Fibroblast of gingiva (primary cell): ENCODE measurements at regions not wholly inside any gene's neighbourhood (a gene's known extent, or its start where the extent isn't known, plus 50 kb on each side); places are given as distances from the start of the nearest gene placed in this dataset.

Source experiments
- DNase-seq: peaks from one replicate; pipeline ENCODE4 v3.0.0-alpha.2; 2011; ENCODE audit warnings: low read depth

GRCh38 chr2:236932831-236933361, 152.8 kb upstream of the COPS8 start:
- DNase-seq = no peak

GRCh38 chr2:236934166-236934565, 151.5 kb upstream of the COPS8 start:
- no peak for DNase-seq

GRCh38 chr2:236934656-236935055, 151.0 kb upstream of the COPS8 start:
- DNase-seq = no peak

- no peak for DNase-seq
Measured at GRCh38 chr2:236935083-236935482, 150.6 kb upstream of the COPS8 start.

GRCh38 chr2:236935631-236936445, 149.9 kb upstream of the COPS8 start:
- no peak for DNase-seq

- DNase-seq = no peak
Measured at GRCh38 chr2:236936446-236936940, 149.2 kb upstream of the COPS8 start.

GRCh38 chr2:236938126-236938525, 147.6 kb upstream of the COPS8 start:
- no peak for DNase-seq

- no peak for DNase-seq
Measured at GRCh38 chr2:236939271-236939670, 146.4 kb upstream of the COPS8 start.

GRCh38 chr2:236939721-236940231, 145.9 kb upstream of the COPS8 start:
- DNase-seq = no peak

- DNase-seq = no peak
Measured at GRCh38 chr2:236940497-236940896, 145.2 kb upstream of the COPS8 start.

- no peak for DNase-seq
Measured at GRCh38 chr2:236940916-236941520, 144.7 kb upstream of the COPS8 start.

GRCh38 chr2:236941551-236941950, 144.1 kb upstream of the COPS8 start:
- DNase-seq = no peak

GRCh38 chr2:236942554-236942953, 143.1 kb upstream of the COPS8 start:
- DNase-seq = no peak

- DNase-seq = no peak
Measured at GRCh38 chr2:236943068-236943467, 142.6 kb upstream of the COPS8 start.

- DNase-seq = no peak
Measured at GRCh38 chr2:236943841-236944513, 141.7 kb upstream of the COPS8 start.

- no peak for DNase-seq
Measured at GRCh38 chr2:236944561-236944960, 141.1 kb upstream of the COPS8 start.

- DNase-seq = no peak
Measured at GRCh38 chr2:236945431-236946016, 140.2 kb upstream of the COPS8 start.

- DNase-seq = no peak
Measured at GRCh38 chr2:236946871-236947270, 138.8 kb upstream of the COPS8 start.

- DNase-seq = no peak
Measured at GRCh38 chr2:236947294-236947693, 138.4 kb upstream of the COPS8 start.

- no peak for DNase-seq
Measured at GRCh38 chr2:236947896-236948295, 137.8 kb upstream of the COPS8 start.

GRCh38 chr2:236949089-236949905, 136.4 kb upstream of the COPS8 start:
- no peak for DNase-seq
